IPS-NIHi7 (cell line): ENCODE measurements at regions not wholly inside any gene's neighbourhood (a gene's known extent, or its start where the extent isn't known, plus 50 kb on each side); places are given as distances from the start of the nearest gene placed in this dataset.

Experiments
- DNase-seq: peaks from one replicate; pipeline ENCODE4 v3.0.0; 2012; ENCODE audit warnings: mixed read lengths; ENCODE audit errors: extremely low spot score

GRCh38 chr6:105991561-105992314, 94.4 kb upstream of the PRDM1 start:
- DNase-seq: peak; percentile 23

- DNase-seq: no peak
These were observed 96.0 kb upstream of the PRDM1 start for GRCh38 chr6:105990151-105990550.

GRCh38 chr6:105988812-105989577, 97.1 kb upstream of the PRDM1 start:
- DNase-seq: no peak

GRCh38 chr6:105988321-105988720, 97.8 kb upstream of the PRDM1 start:
- DNase-seq: no peak

- DNase-seq: no peak
These were observed 98.6 kb upstream of the PRDM1 start for GRCh38 chr6:105987516-105987915.

GRCh38 chr6:105986998-105987397, 99.1 kb upstream of the PRDM1 start:
- no peak for DNase-seq

GRCh38 chr6:105985816-105986632, 100.1 kb upstream of the PRDM1 start:
- peak; percentile 50 for DNase-seq

- no peak for DNase-seq
These were observed 100.9 kb upstream of the PRDM1 start for GRCh38 chr6:105985098-105985815.

GRCh38 chr6:105983763-105984162, 102.4 kb upstream of the PRDM1 start:
- DNase-seq: no peak

GRCh38 chr6:105982761-105983540, 103.2 kb upstream of the PRDM1 start:
- DNase-seq: no peak

- DNase-seq: no peak
These were observed 104.2 kb upstream of the PRDM1 start for GRCh38 chr6:105981888-105982358.

- DNase-seq: peak; percentile 65
These were observed 104.9 kb upstream of the PRDM1 start for GRCh38 chr6:105981002-105981887.

- DNase-seq: no peak
These were observed 107.2 kb upstream of the PRDM1 start for GRCh38 chr6:105978974-105979373.

- no peak for DNase-seq
These were observed 108.1 kb upstream of the PRDM1 start for GRCh38 chr6:105977934-105978504.

- no peak for DNase-seq
These were observed 111.2 kb upstream of the PRDM1 start for GRCh38 chr6:105974986-105975385.

GRCh38 chr6:105972440-105972839, 113.7 kb upstream of the PRDM1 start:
- DNase-seq: no peak

GRCh38 chr6:105968603-105969333, 117.4 kb upstream of the PRDM1 start:
- no peak for DNase-seq

- DNase-seq: no peak
These were observed 118.1 kb upstream of the PRDM1 start for GRCh38 chr6:105967917-105968602.
